ENCODE measurements at regions not wholly inside any gene's neighbourhood (a gene's known extent, or its start where the extent isn't known, plus 50 kb on each side); places are given as distances from the start of the nearest gene placed in this dataset.
"Not testable (repeated sequence)": the region's sequence is repeated elsewhere in the genome, so short reads cannot be mapped to it uniquely, and the experiment has no call there.

GRCh38 chr6:81049425-81050042, 702.9 kb downstream of the TENT5A start:
- H3K4me3 ChIP-seq (ENCODE audit: low read depth, low read length) = no peak overlapping the region
- TF ChIP-seq, protein P1, sequence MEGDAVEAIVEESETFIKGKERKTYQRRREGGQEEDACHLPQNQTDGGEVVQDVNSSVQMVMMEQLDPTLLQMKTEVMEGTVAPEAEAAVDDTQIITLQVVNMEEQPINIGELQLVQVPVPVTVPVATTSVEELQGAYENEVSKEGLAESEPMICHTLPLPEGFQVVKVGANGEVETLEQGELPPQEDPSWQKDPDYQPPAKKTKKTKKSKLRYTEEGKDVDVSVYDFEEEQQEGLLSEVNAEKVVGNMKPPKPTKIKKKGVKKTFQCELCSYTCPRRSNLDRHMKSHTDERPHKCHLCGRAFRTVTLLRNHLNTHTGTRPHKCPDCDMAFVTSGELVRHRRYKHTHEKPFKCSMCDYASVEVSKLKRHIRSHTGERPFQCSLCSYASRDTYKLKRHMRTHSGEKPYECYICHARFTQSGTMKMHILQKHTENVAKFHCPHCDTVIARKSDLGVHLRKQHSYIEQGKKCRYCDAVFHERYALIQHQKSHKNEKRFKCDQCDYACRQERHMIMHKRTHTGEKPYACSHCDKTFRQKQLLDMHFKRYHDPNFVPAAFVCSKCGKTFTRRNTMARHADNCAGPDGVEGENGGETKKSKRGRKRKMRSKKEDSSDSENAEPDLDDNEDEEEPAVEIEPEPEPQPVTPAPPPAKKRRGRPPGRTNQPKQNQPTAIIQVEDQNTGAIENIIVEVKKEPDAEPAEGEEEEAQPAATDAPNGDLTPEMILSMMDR (IDR thresholded peaks at IDR 0.05; ENCODE audit: low read depth, low read length, missing control alignments) = no peak
- DNase-seq (ENCODE audit: low read depth) = no peak

- H3K4me3 ChIP-seq (ENCODE audit: low read depth, low read length) = no peak overlapping the region
- no peak for DNase-seq (ENCODE audit: low read depth)
- TF ChIP-seq, protein P1 (IDR thresholded peaks at IDR 0.05; ENCODE audit: low read depth, low read length, missing control alignments) = no peak
These were observed 721.1 kb downstream of the TENT5A start for GRCh38 chr6:81031416-81031815.

DNA sequence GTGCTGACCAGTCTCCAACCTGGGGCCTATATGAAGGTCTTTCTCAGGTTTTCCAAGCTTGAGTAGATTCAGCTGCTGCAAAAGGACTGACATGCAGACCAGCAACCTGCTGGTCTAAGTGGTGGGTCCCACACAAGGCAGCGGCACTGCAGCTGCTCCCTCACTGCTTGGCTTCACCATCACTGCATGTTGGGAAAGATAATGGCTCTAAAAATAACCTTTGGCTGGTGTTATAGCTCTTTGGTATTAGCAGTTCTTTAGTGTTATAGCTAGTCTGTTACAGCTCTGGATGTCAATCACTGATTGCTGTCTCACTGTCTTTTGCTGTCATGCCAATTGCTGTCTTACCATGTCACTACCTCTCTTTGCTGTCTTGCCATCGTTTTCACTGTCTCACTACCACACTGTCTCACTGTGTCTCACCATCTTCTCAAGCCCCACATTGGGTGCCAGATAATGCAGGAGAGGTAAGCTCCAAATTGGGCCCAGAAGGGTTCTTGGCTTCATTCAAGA, 726.4 kb downstream of the TENT5A start:
- TF ChIP-seq, protein P1 (IDR thresholded peaks at IDR 0.05; ENCODE audit: low read depth, low read length, missing control alignments) = no peak
- no peak for DNase-seq (ENCODE audit: low read depth)
- H3K4me3 ChIP-seq (ENCODE audit: low read depth, low read length) = no peak overlapping the region

- TF ChIP-seq, protein P1 (IDR thresholded peaks at IDR 0.05; ENCODE audit: low read depth, low read length, missing control alignments) = no peak
- no peak overlapping the region for H3K4me3 ChIP-seq (ENCODE audit: low read depth, low read length)
- DNase-seq (ENCODE audit: low read depth) = no peak
These were observed 728.8 kb downstream of the TENT5A start for GRCh38 chr6:81023709-81024108.

DNA sequence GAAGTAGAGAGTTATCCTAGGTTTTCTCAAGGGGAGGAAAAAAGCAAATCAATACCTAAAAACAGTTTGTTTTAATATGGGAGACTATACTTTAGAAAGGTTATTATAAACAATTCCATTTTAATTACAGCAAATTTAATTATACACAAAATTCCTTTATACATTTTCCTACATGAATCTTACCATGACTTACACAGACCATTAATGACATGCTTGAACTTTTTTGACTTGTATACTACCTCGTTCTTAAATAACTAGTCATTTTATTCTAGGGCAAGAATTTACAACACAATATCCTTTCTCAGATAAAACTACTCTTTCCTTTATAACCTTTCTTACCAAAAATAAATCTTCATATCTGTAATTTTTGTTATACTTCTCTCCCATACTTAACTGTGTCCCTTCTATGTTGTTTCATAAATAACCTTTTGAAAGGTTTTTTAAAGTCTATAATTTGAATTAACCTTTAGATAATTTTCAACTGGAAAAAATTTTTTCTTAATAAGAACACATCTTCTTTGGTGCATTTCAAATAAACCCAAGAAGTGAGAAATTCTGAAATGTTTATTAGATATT, 729.4 kb downstream of the TENT5A start:
- TF ChIP-seq, protein P1 (IDR thresholded peaks at IDR 0.05; ENCODE audit: low read depth, low read length, missing control alignments) = no peak
- DNase-seq (ENCODE audit: low read depth) = no peak
- no peak overlapping the region for H3K4me3 ChIP-seq (ENCODE audit: low read depth, low read length)

GRCh38 chr6:81017586-81017985, 734.9 kb downstream of the TENT5A start:
- not testable (repeated sequence) for H3K4me3 ChIP-seq (ENCODE audit: low read depth, low read length); DNase-seq (ENCODE audit: low read depth)

DNA sequence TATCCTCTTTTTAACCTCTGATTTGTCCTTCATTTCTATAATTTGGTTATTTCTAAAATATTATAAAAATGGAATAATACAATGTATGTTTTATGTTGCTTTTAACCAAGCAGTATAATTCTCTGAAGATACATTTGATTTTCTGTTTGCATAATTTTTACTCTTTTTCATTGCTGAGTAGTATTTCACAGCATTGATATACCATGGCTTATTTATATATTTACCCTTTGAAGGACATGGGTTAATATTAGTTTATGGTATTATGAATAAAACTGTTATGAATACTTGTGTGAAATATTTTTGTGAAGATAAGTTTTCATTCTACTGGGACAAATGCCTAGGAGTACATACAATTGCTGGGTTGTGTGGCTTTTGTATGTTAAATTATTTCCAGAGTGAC, 748.6 kb downstream of the TENT5A start:
- DNase-seq (ENCODE audit: low read depth) = no peak
- TF ChIP-seq, protein P1 (IDR thresholded peaks at IDR 0.05; ENCODE audit: low read depth, low read length, missing control alignments) = no peak
- H3K4me3 ChIP-seq (ENCODE audit: low read depth, low read length) = no peak overlapping the region

Data from GM12864 (cell line).